Rectal smooth muscle tissue (tissue), 1 donor: ENCODE measurements at regions not wholly inside any gene's neighbourhood (a gene's known extent, or its start where the extent isn't known, plus 50 kb on each side); places are given as distances from the start of the nearest gene placed in this dataset.

Experiments
- H3K27ac ChIP-seq: one replicate; pipeline ENCODE4 v1.7.0; 2013; ENCODE audit warnings: low read depth, low read length, inconsistent platforms
- H3K27me3 ChIP-seq: one replicate; pipeline ENCODE4 v1.7.0; 2013; ENCODE audit warnings: low read length; ENCODE audit not compliant: control insufficient read depth, insufficient read depth
- H3K36me3 ChIP-seq: one replicate; pipeline ENCODE4 v1.7.0; 2013; ENCODE audit warnings: low read length; ENCODE audit not compliant: control insufficient read depth, insufficient read depth
- H3K4me1 ChIP-seq: one replicate; pipeline ENCODE4 v1.7.0; 2013; ENCODE audit warnings: low read length; ENCODE audit not compliant: control insufficient read depth, insufficient read depth
- H3K4me3 ChIP-seq: one replicate; pipeline ENCODE4 v1.7.0; 2013; ENCODE audit warnings: low read length
- H3K9ac ChIP-seq: one replicate; pipeline ENCODE4 v1.7.0; 2013; ENCODE audit warnings: low read length

DNA sequence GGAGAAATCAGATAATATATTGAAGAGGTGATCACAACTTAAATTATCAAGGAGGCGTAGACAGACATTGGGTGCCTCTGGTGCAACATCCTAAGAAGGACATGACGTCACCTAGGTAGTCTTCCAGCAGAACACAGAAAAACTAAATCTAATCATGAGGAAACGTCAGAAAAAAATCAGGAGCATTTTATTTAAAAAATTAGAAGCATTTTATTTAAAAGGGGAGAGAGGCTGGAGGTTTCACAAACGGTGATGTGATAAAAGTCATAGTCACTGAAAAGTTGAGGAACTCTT, 254.6 kb downstream of the TMEM167A start:
- H3K27me3 ChIP-seq = no peaks in the 10 kb centered on the region
- H3K27ac ChIP-seq = no peak overlapping the region
- no peak overlapping the region for H3K9ac ChIP-seq
- no peaks in the 10 kb centered on the region for H3K4me1 ChIP-seq
- no peak overlapping the region for H3K4me3 ChIP-seq
- no peaks in the 10 kb centered on the region for H3K36me3 ChIP-seq

DNA sequence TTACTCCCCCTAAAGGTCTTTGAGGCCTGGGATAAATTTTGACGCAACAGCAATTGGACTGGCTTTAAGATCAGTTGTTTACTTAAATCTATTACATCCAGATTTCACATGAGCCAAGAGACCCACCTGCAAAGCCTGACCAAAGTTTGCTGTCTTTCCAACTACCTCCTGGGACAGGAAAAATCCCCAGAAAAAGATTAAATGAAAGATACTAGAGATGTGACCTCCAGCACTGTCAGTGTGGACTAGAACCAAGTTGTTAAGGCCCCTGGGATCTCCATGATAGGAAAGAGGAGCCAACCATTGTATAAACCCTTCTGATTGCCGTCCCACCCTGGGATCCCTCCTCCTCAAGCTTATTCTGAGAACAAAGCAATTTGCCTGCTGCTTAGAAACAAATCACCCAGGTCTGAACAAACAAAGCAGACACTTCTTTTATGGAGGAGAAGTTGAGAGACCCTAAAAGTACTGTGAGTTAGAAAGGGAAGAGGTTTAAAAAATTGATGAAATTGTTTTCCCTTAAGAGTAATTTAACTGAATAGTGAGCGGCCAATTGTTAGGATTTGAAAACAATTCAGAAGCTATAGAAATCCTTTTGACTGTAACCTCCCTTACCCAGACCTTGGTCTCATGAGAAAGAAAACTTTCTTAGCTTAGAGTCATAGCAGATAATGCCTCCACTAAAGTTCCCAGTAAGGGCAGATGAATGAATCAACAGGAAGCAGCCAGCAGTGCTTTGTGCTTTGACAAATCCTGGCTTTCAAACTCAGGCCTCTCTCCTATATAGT, 255.2 kb downstream of the TMEM167A start:
- Histone ChIP-seq H3K4me3 (no peak overlapping the region), H3K4me1 (no peaks in the 10 kb centered on the region), H3K27me3 (no peaks in the 10 kb centered on the region), H3K27ac (no peak overlapping the region), H3K36me3 (no peaks in the 10 kb centered on the region), H3K9ac (no peak overlapping the region)

DNA sequence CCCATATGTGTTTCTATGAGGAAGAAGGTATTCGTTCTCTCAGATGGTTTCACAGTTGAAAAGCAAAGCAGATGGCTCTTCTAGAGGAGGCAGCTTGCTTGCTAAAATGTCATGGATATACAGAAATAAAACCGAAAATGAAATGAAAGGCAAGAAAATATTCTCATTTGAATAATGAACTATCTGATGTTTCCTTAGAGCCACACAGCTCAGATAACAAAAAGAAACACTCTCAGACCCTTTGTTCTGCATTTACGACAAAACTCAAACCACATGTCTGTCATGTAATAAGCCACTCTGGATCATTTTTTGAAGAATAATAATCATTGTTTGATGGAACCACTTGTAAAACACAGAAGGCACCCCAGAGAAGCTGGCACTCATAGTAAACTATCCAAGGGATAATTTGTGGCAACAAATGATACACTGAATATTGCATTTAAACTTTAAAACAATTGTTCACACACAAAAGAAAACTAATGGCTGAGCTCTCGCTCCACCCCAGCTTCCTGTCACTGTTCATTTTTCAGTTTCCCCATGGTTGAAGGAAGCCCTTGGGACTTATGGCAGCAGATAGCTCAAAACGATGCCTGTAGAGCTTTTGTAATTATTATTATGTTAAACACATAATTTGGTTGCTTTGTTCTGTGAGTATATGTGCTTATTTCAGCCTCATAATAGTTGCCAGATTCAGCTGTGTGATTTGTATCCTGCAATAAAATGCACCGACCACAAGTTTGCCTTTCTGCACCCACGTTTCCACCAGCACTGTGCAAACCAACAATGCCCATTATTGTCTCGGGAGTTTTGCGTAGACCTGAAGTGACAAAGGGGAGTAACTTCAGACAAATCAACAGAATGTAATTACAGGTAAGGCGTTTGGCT, 256.0 kb downstream of the TMEM167A start:
- Histone ChIP-seq H3K27ac (no peak overlapping the region), H3K36me3 (no peaks in the 10 kb centered on the region), H3K27me3 (no peaks in the 10 kb centered on the region), H3K4me3 (no peak overlapping the region), H3K4me1 (no peaks in the 10 kb centered on the region), H3K9ac (no peak overlapping the region)

DNA sequence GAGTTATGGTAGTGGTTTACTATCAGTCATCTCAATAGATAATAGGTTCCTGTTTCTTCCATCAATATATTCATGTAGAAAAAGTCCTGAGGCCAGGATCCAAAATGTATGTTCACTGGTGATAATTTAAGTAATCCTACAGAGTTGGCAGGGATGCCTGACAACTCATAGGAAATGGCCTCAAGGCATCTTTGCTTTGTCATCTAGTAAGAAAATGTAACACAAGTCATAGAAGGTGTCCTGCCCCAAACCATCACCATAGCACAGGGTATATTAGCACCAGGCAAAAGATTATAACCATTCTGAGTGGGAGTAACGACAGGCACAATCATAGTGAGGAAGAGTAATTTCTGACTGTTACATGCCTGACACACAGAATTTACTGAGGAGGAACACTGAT, 257.0 kb downstream of the TMEM167A start:
- H3K9ac ChIP-seq = no peak overlapping the region
- H3K36me3 ChIP-seq = no peaks in the 10 kb centered on the region
- H3K27me3 ChIP-seq = no peaks in the 10 kb centered on the region
- H3K4me1 ChIP-seq = no peaks in the 10 kb centered on the region
- no peak overlapping the region for H3K4me3 ChIP-seq
- H3K27ac ChIP-seq = no peak overlapping the region

DNA sequence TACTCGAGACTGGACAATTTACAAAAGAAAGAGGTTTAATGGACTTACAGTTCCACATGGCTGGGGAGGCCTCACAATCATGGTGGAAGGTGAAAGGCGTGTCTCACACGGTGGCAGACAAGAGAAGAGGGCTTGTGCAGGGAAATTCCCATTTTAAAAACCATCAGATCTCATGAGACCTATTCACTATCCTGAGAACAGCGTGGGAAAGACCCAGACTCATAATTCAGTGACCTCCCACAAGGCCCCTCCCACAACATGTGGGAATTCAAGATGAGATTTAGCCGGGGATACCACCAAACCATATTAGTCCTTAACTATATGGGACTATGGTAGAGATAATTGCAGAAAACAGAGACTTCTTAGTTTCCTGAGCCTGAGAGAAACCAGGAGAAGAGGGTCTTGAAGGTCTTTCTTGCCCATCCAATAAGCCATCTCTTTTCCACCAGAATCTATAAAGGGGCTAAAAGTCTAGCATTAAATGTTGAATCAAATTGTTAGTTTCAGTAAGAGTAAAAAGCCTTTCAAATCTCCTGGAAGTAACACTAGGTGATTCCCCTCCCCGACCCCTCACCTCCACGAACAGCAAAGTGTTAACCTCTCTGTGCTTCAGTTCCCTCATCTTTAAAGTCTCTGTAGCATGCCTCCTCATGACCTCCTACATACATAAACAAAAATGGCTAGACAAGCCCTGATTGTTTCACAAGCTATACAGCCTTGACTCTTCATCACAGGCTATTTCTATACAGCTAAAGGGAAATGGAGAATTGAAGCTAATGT, 259.1 kb downstream of the TMEM167A start:
- Histone ChIP-seq H3K4me1 (no peaks in the 10 kb centered on the region), H3K36me3 (no peaks in the 10 kb centered on the region), H3K9ac (no peak overlapping the region), H3K27ac (no peak overlapping the region), H3K4me3 (no peak overlapping the region), H3K27me3 (no peaks in the 10 kb centered on the region)

DNA sequence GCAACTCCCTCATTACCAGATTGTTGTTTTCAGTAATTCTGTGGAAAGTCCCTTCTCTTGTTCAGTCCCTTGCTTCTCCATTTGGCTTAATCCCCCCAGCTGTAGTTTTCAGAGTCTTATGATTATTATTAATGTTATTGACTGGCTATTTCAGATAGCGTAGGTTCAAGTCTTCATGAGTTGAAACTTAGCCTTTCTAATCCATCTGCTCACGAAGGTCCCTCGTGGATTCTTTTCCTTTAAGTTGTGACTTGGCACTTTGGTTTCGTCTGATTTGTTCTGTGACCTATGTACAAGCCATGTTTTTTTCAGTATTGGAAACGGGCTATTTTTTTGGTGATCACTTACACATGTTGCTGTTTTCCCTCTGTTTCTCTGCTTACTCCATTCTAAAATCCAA, 260.3 kb downstream of the TMEM167A start:
- H3K36me3 ChIP-seq = no peaks in the 10 kb centered on the region
- H3K27me3 ChIP-seq = no peaks in the 10 kb centered on the region
- no peak overlapping the region for H3K27ac ChIP-seq
- no peak overlapping the region for H3K4me3 ChIP-seq
- no peak overlapping the region for H3K9ac ChIP-seq
- no peaks in the 10 kb centered on the region for H3K4me1 ChIP-seq

DNA sequence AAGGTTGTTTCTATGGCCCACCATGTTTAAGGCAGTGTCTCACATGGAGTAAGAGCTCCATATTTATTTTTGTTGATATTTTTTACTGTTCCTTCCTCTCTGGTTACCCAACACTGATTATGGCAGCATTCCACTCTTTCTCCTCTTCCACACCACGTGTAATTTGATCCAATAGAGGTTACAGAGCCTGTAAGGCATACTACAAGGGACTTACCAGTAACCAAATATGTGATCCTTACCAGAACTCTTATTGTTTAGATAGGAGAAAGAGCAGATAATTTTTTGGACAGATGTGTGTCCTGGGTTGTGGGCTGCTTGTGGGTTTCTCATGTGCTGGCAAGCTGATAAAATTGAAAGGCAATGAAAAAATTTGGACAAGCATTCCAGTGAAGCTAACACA, 261.3 kb downstream of the TMEM167A start:
- H3K9ac ChIP-seq = no peak overlapping the region

DNA sequence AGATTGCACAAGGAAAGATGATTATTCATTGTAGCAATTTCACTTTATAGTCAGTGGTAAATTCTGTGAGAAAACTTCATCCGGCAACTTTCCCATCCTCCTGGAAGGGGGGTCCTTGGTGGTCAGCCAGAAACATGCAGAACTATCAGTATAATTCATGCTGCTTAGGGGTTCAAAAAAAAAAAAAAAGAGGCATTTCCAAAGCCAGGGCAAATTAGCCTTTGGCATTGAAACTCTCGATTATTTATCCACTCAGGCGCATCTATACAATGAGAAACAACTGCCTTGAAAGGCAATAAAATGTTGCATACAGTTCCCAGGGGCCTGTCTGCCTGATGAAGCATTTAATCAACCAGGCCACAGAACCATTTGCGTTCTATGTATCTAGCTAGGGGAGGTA, 263.3 kb downstream of the TMEM167A start:
- no peak overlapping the region for H3K4me3 ChIP-seq
- no peak overlapping the region for H3K9ac ChIP-seq
- H3K27me3 ChIP-seq = no peaks in the 10 kb centered on the region
- no peak overlapping the region for H3K27ac ChIP-seq
- H3K36me3 ChIP-seq = no peaks in the 10 kb centered on the region
- H3K4me1 ChIP-seq = no peaks in the 10 kb centered on the region

More for the DNA sequence above, 261.3 kb downstream of the TMEM167A start:
- H3K36me3 ChIP-seq = no peaks in the 10 kb centered on the region
- no peak overlapping the region for H3K4me3 ChIP-seq
- no peaks in the 10 kb centered on the region for H3K27me3 ChIP-seq
- no peak overlapping the region for H3K27ac ChIP-seq
- H3K4me1 ChIP-seq = no peaks in the 10 kb centered on the region

DNA sequence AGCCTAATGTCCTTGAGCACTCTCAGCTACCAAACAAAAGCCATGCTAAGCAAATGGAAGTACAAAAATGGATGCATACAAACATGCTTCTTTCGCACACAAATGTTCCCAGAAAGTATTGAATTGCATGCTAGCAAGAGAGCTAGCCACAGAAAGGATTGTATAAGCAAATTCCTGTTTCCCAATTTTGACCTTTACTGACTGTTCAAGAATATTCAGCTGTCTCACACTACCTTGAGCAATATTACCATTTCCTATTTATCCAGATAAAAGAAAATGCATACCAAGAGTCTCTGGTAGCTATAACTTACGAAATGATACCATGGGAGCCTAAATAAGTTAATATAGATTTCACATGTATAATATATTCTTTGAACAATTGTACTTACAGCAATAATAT, 264.6 kb downstream of the TMEM167A start:
- no peaks in the 10 kb centered on the region for H3K4me1 ChIP-seq
- H3K27ac ChIP-seq = no peak overlapping the region
- H3K36me3 ChIP-seq = no peaks in the 10 kb centered on the region

DNA sequence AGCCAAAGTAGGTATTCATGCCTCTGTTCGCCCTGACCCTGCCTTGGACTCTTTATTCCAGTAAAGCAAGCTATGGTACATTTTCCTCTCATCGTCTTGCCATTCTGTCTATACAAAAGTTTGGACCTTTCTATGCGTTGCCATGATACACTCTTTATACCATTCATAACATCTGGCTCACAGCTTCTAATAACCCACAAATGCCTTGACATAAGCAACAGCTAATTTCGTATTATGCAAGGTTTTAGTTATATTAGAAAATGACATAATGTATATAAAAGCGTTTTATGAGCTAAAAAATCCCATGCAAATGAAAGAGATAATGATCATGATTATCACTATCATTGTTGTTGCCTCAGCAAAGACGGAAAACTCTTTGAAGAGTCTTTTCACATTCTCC, 265.7 kb downstream of the TMEM167A start:
- no peak overlapping the region for H3K9ac ChIP-seq
- H3K36me3 ChIP-seq = no peaks in the 10 kb centered on the region
- no peak overlapping the region for H3K4me3 ChIP-seq
- no peak overlapping the region for H3K27ac ChIP-seq
- no peaks in the 10 kb centered on the region for H3K4me1 ChIP-seq
- H3K27me3 ChIP-seq = no peaks in the 10 kb centered on the region

More for the DNA sequence above, 264.6 kb downstream of the TMEM167A start:
- Histone ChIP-seq H3K27me3 (no peaks in the 10 kb centered on the region), H3K4me3 (no peak overlapping the region), H3K9ac (no peak overlapping the region)

DNA sequence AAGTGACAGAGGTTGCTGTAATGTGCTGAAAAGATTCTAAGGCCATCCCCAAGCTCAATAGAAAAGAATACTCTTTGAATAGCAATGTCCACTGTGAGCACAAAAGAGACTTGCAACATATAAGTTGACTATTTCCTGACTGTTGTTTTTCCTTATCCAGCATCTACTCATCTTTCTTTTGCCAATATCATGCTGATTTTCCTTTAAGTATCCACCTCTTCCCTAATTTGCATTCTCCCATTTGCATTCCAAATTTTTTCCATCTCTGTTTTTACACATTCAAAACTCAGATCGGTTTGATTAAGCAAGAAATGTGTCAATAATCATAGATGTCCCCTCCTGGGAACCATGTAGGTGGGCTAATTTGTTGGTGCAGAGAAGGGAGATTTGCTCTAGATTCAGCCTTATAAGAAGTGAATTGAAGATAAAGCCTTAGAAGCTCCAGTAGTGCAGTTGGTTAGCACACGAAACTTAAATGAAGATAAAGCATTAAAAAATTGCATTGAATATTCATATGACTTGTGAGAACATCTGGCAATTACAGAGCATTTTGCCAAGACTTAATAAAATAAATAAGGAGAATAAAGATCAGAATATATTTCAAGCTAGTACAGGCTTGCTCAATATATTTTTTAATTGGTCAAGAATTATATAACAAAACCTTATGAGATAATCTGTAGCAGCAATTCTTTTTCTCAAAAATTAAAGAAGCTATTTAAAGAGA, 267.6 kb downstream of the TMEM167A start:
- H3K9ac ChIP-seq = no peak overlapping the region
- no peaks in the 10 kb centered on the region for H3K4me1 ChIP-seq
- no peaks in the 10 kb centered on the region for H3K27me3 ChIP-seq
- H3K4me3 ChIP-seq = no peak overlapping the region
- no peaks in the 10 kb centered on the region for H3K36me3 ChIP-seq
- H3K27ac ChIP-seq = no peak overlapping the region

DNA sequence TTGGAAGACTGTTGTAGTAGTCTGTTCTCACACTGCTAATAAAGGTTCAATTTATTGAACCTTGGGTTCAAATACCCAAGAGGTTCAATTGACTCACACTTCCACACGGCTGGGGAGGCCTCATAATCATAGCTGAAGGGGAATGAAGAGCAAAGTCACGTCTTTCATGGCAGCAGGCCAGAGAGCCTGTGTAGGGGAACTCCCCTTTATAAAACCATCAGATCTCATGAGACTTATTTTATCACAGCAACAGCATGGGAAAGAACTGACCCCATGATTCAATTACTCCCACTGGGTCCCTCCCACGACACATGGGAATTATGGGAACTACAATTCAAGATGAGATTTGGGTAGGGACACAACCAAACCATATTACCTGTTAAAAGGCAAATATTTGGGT, 268.2 kb downstream of the TMEM167A start:
- no peak overlapping the region for H3K27ac ChIP-seq
- no peaks in the 10 kb centered on the region for H3K27me3 ChIP-seq
- H3K36me3 ChIP-seq = no peaks in the 10 kb centered on the region
- H3K4me1 ChIP-seq = no peaks in the 10 kb centered on the region
- H3K4me3 ChIP-seq = no peak overlapping the region
- H3K9ac ChIP-seq = no peak overlapping the region
